ENCODE measurements at regions not wholly inside any gene's neighbourhood (a gene's known extent, or its start where the extent isn't known, plus 50 kb on each side); places are given as distances from the start of the nearest gene placed in this dataset.

GRCh38 chr2:51379997-51380396, 348.1 kb upstream of the NRXN1 start:
- no peak for DNase-seq
- H3K9me3 ChIP-seq, result no peaks in the 10 kb centered on the region
- H3K4me3 ChIP-seq, result no peak overlapping the region
- no peak for TF ChIP-seq POLR2A (IDR thresholded peaks at IDR 0.05)
- no peak for TF ChIP-seq CTCF (IDR thresholded peaks at IDR 0.05)
- TF ChIP-seq POLR2AphosphoS5 (IDR thresholded peaks at IDR 0.05), result no peak
- TF ChIP-seq EP300 (IDR thresholded peaks at IDR 0.05), result no peak
- no peak for ATAC-seq (ENCODE audit: low FRiP score in 2 of 2)
- no peaks in the 10 kb centered on the region for H3K27me3 ChIP-seq
- H3K4me1 ChIP-seq, result no peaks in the 10 kb centered on the region
- no peak overlapping the region for H3K27ac ChIP-seq
- H3K36me3 ChIP-seq, result no peaks in the 10 kb centered on the region

- no peak overlapping the region for H3K4me3 ChIP-seq
- no peaks in the 10 kb centered on the region for H3K9me3 ChIP-seq
- H3K36me3 ChIP-seq, result no peaks in the 10 kb centered on the region
- 66 to 76% methylated on average over 4 of the region's 4 CpGs for WGBS, 2 donors
- H3K27ac ChIP-seq, result no peak overlapping the region
- ATAC-seq (ENCODE audit: low FRiP score in 2 of 2) (no peak), DNase-seq (no peak)
- H3K27me3 ChIP-seq, result no peaks in the 10 kb centered on the region
- H3K4me1 ChIP-seq, result no peaks in the 10 kb centered on the region
- no peak for TF ChIP-seq POLR2A (IDR thresholded peaks at IDR 0.05)
- TF ChIP-seq CTCF (IDR thresholded peaks at IDR 0.05), result no peak
- TF ChIP-seq POLR2AphosphoS5 (IDR thresholded peaks at IDR 0.05), result no peak
- TF ChIP-seq EP300 (IDR thresholded peaks at IDR 0.05), result no peak
Measured at GRCh38 chr2:51368250-51368649, 336.3 kb upstream of the NRXN1 start.

GRCh38 chr2:51350100-51350499, 318.2 kb upstream of the NRXN1 start:
- WGBS, 2 donors, result 17 to 22% methylated on average over 1 of the region's 1 CpG
- H3K9me3 ChIP-seq, result no peaks in the 10 kb centered on the region
- no peak overlapping the region for H3K27ac ChIP-seq
- no peaks in the 10 kb centered on the region for H3K36me3 ChIP-seq
- no peak overlapping the region for H3K4me3 ChIP-seq
- H3K4me1 ChIP-seq, result no peaks in the 10 kb centered on the region
- DNase-seq, result no peak
- no peaks in the 10 kb centered on the region for H3K27me3 ChIP-seq
- TF ChIP-seq EP300 (IDR thresholded peaks at IDR 0.05) (no peak), POLR2A (IDR thresholded peaks at IDR 0.05) (no peak), CTCF (IDR thresholded peaks at IDR 0.05) (no peak), POLR2AphosphoS5 (IDR thresholded peaks at IDR 0.05) (no peak)
- no peak for ATAC-seq (ENCODE audit: low FRiP score in 2 of 2)

- ATAC-seq (ENCODE audit: low FRiP score in 2 of 2) (no peak), DNase-seq (no peak)
- Histone ChIP-seq H3K27me3 (no peaks in the 10 kb centered on the region), H3K4me1 (no peaks in the 10 kb centered on the region), H3K9me3 (no peaks in the 10 kb centered on the region), H3K36me3 (no peaks in the 10 kb centered on the region), H3K4me3 (no peak overlapping the region), H3K27ac (no peak overlapping the region)
- 78 to 79% methylated on average over 2 of the region's 2 CpGs for WGBS, 2 donors
- no peak for TF ChIP-seq CTCF (IDR thresholded peaks at IDR 0.05)
- TF ChIP-seq POLR2AphosphoS5 (IDR thresholded peaks at IDR 0.05), result no peak
- TF ChIP-seq EP300 (IDR thresholded peaks at IDR 0.05), result no peak
- TF ChIP-seq POLR2A (IDR thresholded peaks at IDR 0.05), result no peak
Measured at GRCh38 chr2:51344886-51345285, 313.0 kb upstream of the NRXN1 start.

GRCh38 chr2:51335087-51336058, 303.4 kb upstream of the NRXN1 start:
- 67 to 70% methylated on average over 7 of the region's 7 CpGs for WGBS, 2 donors
- DNase-seq, result no peak
- Histone ChIP-seq H3K27ac (no peak overlapping the region), H3K4me3 (no peak overlapping the region), H3K4me1 (no peaks in the 10 kb centered on the region), H3K9me3 (no peaks in the 10 kb centered on the region), H3K36me3 (no peaks in the 10 kb centered on the region), H3K27me3 (no peaks in the 10 kb centered on the region)
- TF ChIP-seq EP300 (IDR thresholded peaks at IDR 0.05) (no peak), POLR2A (IDR thresholded peaks at IDR 0.05) (no peak), POLR2AphosphoS5 (IDR thresholded peaks at IDR 0.05) (no peak), CTCF (IDR thresholded peaks at IDR 0.05) (no peak)
- no peak for ATAC-seq (ENCODE audit: low FRiP score in 2 of 2)
